Panc1 (cell line): ENCODE measurements at regions not wholly inside any gene's neighbourhood (a gene's known extent, or its start where the extent isn't known, plus 50 kb on each side); places are given as distances from the start of the nearest gene placed in this dataset.
"Not testable (repeated sequence)": the region's sequence is repeated elsewhere in the genome, so short reads cannot be mapped to it uniquely, and the experiment has no call there.

Experiments
- ATAC-seq: fragments of 200-7000 bp; cut with Tn5 transposase; 2 replicates; pipeline ENCODE4 v1.9.1; 2020; ENCODE audit warnings: mild to moderate bottlenecking, moderate library complexity
- BruUV-seq: library from RNA; stranded (reverse); fragments of 400-500 nt; replicated peaks from 2 replicates; lab custom pipeline; 2021; lab: Mats Ljungman, UMichigan
- CTCF ChIA-PET: fragments of 300-600 bp; sonication (Branson Sonifier 250); formaldehyde crosslinking; loops from one replicate; lab custom pipeline; 2022; ENCODE audit warnings: antibody characterized with exemption; lab: Charles Lee
- POLR2A ChIA-PET: fragments of 300-600 bp; sonication (Branson Sonifier 250); formaldehyde crosslinking; loops from one replicate; lab custom pipeline; 2022; ENCODE audit warnings: antibody characterized with exemption; lab: Charles Lee
- DNase-seq: peaks from one replicate; pipeline ENCODE4 v3.0.0-alpha.2; 2010; ENCODE audit warnings: low read depth, low spot score
- H3K27ac ChIP-seq: 2 replicates; pipeline ENCODE4 v1.5.1; 2011; ENCODE audit warnings: mild to moderate bottlenecking, low read length, inconsistent platforms
- H3K27me3 ChIP-seq: fragments of 200-500 bp; sonication (Bioruptor generic); 2 replicates; pipeline ENCODE4 v1.6.0; 2014; ENCODE audit warnings: low read length, inconsistent platforms; ENCODE audit not compliant: control insufficient read depth, insufficient read depth
- H3K36me3 ChIP-seq: fragments of 200-500 bp; sonication (Bioruptor generic); 2 replicates; pipeline ENCODE4 v1.5.1; 2014; ENCODE audit warnings: inconsistent platforms, mild to moderate bottlenecking, low read length, moderate library complexity; ENCODE audit not compliant: control insufficient read depth, insufficient read depth
- H3K4me1 ChIP-seq: 2 replicates; pipeline ENCODE4 v1.5.1; 2011; ENCODE audit warnings: inconsistent platforms, mild to moderate bottlenecking, low read length, moderate library complexity; ENCODE audit not compliant: control insufficient read depth, insufficient read depth
- H3K4me3 ChIP-seq, 2 experiments: 2 replicates each; pipeline ENCODE4 v1.5.1; 2011 to 2012; ENCODE audit warnings: low read depth in 2 of 2, low read length in 2 of 2, mild to moderate bottlenecking in 2 of 2, inconsistent platforms in 1 of 2, moderate library complexity in 1 of 2
- H3K9me3 ChIP-seq: fragments of 200-500 bp; sonication (Bioruptor generic); 2 replicates; pipeline ENCODE4 v1.5.1; 2014; ENCODE audit warnings: low read depth, mild to moderate bottlenecking, inconsistent platforms, low read length, moderate library complexity; ENCODE audit not compliant: control insufficient read depth, insufficient read depth
- POLR2AphosphoS5 ChIP-seq: IDR thresholded peaks from 2 replicates; pipeline ENCODE4 v1.6.1; 2012; ENCODE audit warnings: mild to moderate bottlenecking, low read depth, low read length, moderate library complexity
- REST ChIP-seq, 2 experiments: IDR thresholded peaks; 2 replicates each; pipeline ENCODE4 v1.6.1; 2011 to 2012; ENCODE audit warnings: low read depth in 2 of 2, control low read depth in 1 of 2, low read length in 1 of 2, mild to moderate bottlenecking in 1 of 2, moderate library complexity in 1 of 2; ENCODE audit not compliant: insufficient read depth in 1 of 2
- SIN3A ChIP-seq: IDR thresholded peaks from 2 replicates; pipeline ENCODE4 v1.6.1; 2012; ENCODE audit warnings: low read depth, mild to moderate bottlenecking, low read length, moderate library complexity, borderline replicate concordance; ENCODE audit not compliant: insufficient read depth
- TCF7L2 ChIP-seq: IDR thresholded peaks from 2 replicates; pipeline ENCODE4 v1.6.1; 2011; ENCODE audit warnings: mild to moderate bottlenecking, low read depth, low read length, inconsistent platforms
- in situ Hi-C: cut with HindIII; loops from 2 replicates; pipeline ENCODE4 v1.10.0; 2016; ENCODE audit warnings: low sequenced_read_pairs, low pct_unique_long_range_greater_than_20kb
- intact Hi-C: fragments of 100-400 bp; cut with micrococcal nuclease; formaldehyde crosslinking; loops from one replicate; pipeline ENCODE4 v1.10.0; 2022; ENCODE audit not compliant: unreplicated experiment
- TF ChIP-seq, protein P1 (sequence below): fragments of 450-650 bp; IDR thresholded peaks from 2 replicates; pipeline ENCODE4 v1.5.1; 2017; ENCODE audit warnings: mild to moderate bottlenecking

- Histone ChIP-seq H3K9me3 (no peaks in the 10 kb centered on the region), H3K36me3 (no peaks in the 10 kb centered on the region), H3K4me3 (no peak overlapping the region), H3K27me3 (no peaks in the 10 kb centered on the region), H3K4me1 (no peaks in the 10 kb centered on the region), H3K27ac (no peak overlapping the region)
- no peak for ATAC-seq
- ChIA-PET CTCF (no interaction called here), POLR2A (no interaction called here)
- TF ChIP-seq, protein P1, sequence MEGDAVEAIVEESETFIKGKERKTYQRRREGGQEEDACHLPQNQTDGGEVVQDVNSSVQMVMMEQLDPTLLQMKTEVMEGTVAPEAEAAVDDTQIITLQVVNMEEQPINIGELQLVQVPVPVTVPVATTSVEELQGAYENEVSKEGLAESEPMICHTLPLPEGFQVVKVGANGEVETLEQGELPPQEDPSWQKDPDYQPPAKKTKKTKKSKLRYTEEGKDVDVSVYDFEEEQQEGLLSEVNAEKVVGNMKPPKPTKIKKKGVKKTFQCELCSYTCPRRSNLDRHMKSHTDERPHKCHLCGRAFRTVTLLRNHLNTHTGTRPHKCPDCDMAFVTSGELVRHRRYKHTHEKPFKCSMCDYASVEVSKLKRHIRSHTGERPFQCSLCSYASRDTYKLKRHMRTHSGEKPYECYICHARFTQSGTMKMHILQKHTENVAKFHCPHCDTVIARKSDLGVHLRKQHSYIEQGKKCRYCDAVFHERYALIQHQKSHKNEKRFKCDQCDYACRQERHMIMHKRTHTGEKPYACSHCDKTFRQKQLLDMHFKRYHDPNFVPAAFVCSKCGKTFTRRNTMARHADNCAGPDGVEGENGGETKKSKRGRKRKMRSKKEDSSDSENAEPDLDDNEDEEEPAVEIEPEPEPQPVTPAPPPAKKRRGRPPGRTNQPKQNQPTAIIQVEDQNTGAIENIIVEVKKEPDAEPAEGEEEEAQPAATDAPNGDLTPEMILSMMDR, result no peak
- TF ChIP-seq TCF7L2 (no peak), REST (IDR thresholded peaks at IDR 0.05; ENCODE audit: insufficient read depth in 1 of 2, low read depth in 2 of 2, low read length in 1 of 2) (no peak), POLR2AphosphoS5 (no peak), SIN3A (no peak)
- in situ Hi-C loops, result no loop called here
- intact Hi-C loops, result no loop called here
- no peak for DNase-seq
- no TSS peak for BruUV-seq
Observed at GRCh38 chr2:16382451-16382850, 283.2 kb downstream of the CYRIA start.

- no peaks in the 10 kb centered on the region for H3K27me3 ChIP-seq
- no peaks in the 10 kb centered on the region for H3K36me3 ChIP-seq
- ChIA-PET CTCF (no interaction called here), POLR2A (no interaction called here)
- intact Hi-C loops (no loop called here), in situ Hi-C loops (no loop called here)
- BruUV-seq, result no TSS peak
- no peaks in the 10 kb centered on the region for H3K4me1 ChIP-seq
- H3K27ac ChIP-seq, result no peak overlapping the region
- H3K4me3 ChIP-seq, result no peak overlapping the region
- DNase-seq (no peak), ATAC-seq (no peak)
- TF ChIP-seq SIN3A (no peak), POLR2AphosphoS5 (no peak), REST (IDR thresholded peaks at IDR 0.05; ENCODE audit: insufficient read depth in 1 of 2, low read depth in 2 of 2, low read length in 1 of 2) (no peak), TCF7L2 (no peak)
- TF ChIP-seq, protein P1, result no peak
- H3K9me3 ChIP-seq, result no peaks in the 10 kb centered on the region
Observed at GRCh38 chr2:16381511-16381910, 284.1 kb downstream of the CYRIA start.

DNA sequence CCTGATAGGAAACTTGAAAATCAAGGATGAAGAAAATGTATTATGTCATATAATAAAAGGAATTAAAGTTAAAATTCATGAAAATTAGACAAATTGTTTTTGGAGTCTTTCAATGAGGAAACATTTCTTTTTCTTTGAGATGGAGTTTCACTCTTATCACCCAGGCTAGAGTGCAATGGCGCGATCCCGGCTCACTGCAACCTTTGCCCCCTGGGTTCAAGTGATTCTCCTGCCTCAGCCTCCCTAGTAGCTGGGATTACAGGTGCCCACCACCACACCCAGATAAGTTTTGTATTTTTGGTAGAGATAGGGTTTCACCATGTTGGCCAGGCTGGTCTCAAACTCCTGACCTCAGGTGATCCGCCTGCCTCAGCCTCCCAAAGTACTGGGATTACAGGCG is 285.7 kb downstream of the CYRIA start:
- H3K9me3 ChIP-seq, H3K4me3 ChIP-seq, H3K27ac ChIP-seq, in situ Hi-C loops, H3K4me1 ChIP-seq, POLR2A ChIA-PET, intact Hi-C loops, H3K36me3 ChIP-seq, CTCF ChIA-PET, DNase-seq, BruUV-seq, ATAC-seq, H3K27me3 ChIP-seq: not testable (repeated sequence)

GRCh38 chr2:16379061-16379460 is 286.6 kb downstream of the CYRIA start:
- ATAC-seq, H3K4me1 ChIP-seq, H3K36me3 ChIP-seq, H3K9me3 ChIP-seq, H3K27ac ChIP-seq, intact Hi-C loops, DNase-seq, H3K4me3 ChIP-seq, in situ Hi-C loops, POLR2A ChIA-PET, CTCF ChIA-PET, H3K27me3 ChIP-seq, BruUV-seq: not testable (repeated sequence)
